Hepatocyte (in vitro differentiated cells): ENCODE measurements at regions not wholly inside any gene's neighbourhood (a gene's known extent, or its start where the extent isn't known, plus 50 kb on each side); places are given as distances from the start of the nearest gene placed in this dataset.

Experiments
- CTCF ChIP-seq: fragments of 200-600 bp; sonication (generic); IDR thresholded peaks from 2 replicates; pipeline ENCODE4 v1.5.1; 2016; ENCODE audit warnings: antibody characterized with exemption, mild to moderate bottlenecking; ENCODE audit not compliant: poor library complexity
- EZH2phosphoT487 ChIP-seq: fragments of 200-600 bp; sonication (generic); IDR thresholded peaks from one replicate; pipeline ENCODE4 v1.6.1; 2018; ENCODE audit warnings: antibody characterized with exemption, mild to moderate bottlenecking, low read depth, moderate library complexity; ENCODE audit not compliant: unreplicated experiment, severe bottlenecking

- no peak for TF ChIP-seq CTCF
- no peak for TF ChIP-seq EZH2phosphoT487
Measured at GRCh38 chr3:178054471-178054870, 481.8 kb upstream of the KCNMB2 start.
